WTC11 (cell line): ENCODE measurements at regions not wholly inside any gene's neighbourhood (a gene's known extent, or its start where the extent isn't known, plus 50 kb on each side); places are given as distances from the start of the nearest gene placed in this dataset.

Experiments used
- ATAC-seq: fragments of 200-7000 bp; cut with Tn5 transposase; 2 replicates; pipeline ENCODE4 v1.10.0; 2021; ENCODE audit warnings: mild to moderate bottlenecking, moderate library complexity
- CTCF ChIA-PET: fragments of 300-600 bp; sonication (Branson Sonifier 250); formaldehyde crosslinking; loops from one replicate; lab custom pipeline; 2021; ENCODE audit warnings: antibody characterized with exemption; lab: Charles Lee
- POLR2A ChIA-PET: fragments of 350-600 bp; sonication (Branson Sonifier 250); formaldehyde crosslinking; loops from one replicate; lab custom pipeline; 2021; ENCODE audit warnings: antibody characterized with exemption; lab: Charles Lee
- DNase-seq: peaks from one replicate; pipeline ENCODE4 v3.0.0; 2021; ENCODE audit warnings: low spot score
- H3K27ac Mint-ChIP-seq: 2 replicates; pipeline ENCODE4 v1.8.0; 2021; ENCODE audit warnings: mixed read lengths
- H3K27me3 Mint-ChIP-seq: 2 replicates; pipeline ENCODE4 v1.8.0; 2021; ENCODE audit warnings: low read depth, mild to moderate bottlenecking, moderate library complexity, mixed read lengths
- H3K36me3 Mint-ChIP-seq: 2 replicates; pipeline ENCODE4 v1.8.0; 2021; ENCODE audit warnings: mixed read lengths
- H3K4me1 Mint-ChIP-seq: 2 replicates; pipeline ENCODE4 v1.8.0; 2022; ENCODE audit warnings: mixed read lengths
- H3K4me3 Mint-ChIP-seq: 2 replicates; pipeline ENCODE4 v1.8.0; 2021; ENCODE audit warnings: mild to moderate bottlenecking, moderate library complexity, mixed read lengths
- H3K9me3 Mint-ChIP-seq: 2 replicates; pipeline ENCODE4 v1.8.0; 2021; ENCODE audit warnings: mixed read lengths
- CREB1 ChIP-seq: sonication (generic); formaldehyde crosslinking; IDR thresholded peaks from 2 replicates; pipeline ENCODE4 v1.8.0; 2023; ENCODE audit warnings: mild to moderate bottlenecking, missing genetic modification reagents
- ETV6 ChIP-seq: sonication (generic); formaldehyde crosslinking; IDR thresholded peaks from 2 replicates; pipeline ENCODE4 v1.8.1; 2022; ENCODE audit warnings: mild to moderate bottlenecking, missing genetic modification reagents
- GABPB1 ChIP-seq: sonication (generic); formaldehyde crosslinking; IDR thresholded peaks from 2 replicates; pipeline ENCODE4 v1.8.1; 2023; ENCODE audit warnings: mild to moderate bottlenecking, missing genetic modification reagents
- HMGA2 ChIP-seq: fragments of 250-450 bp; sonication (Bioruptor Pico); IDR thresholded peaks from 2 replicates; pipeline ENCODE4 v1.4.0; 2021; ENCODE audit warnings: mild to moderate bottlenecking, moderate library complexity
- IRF2 ChIP-seq: sonication (generic); formaldehyde crosslinking; IDR thresholded peaks from 2 replicates; pipeline ENCODE4 v1.8.0; 2022; ENCODE audit warnings: low read depth, missing genetic modification reagents, borderline replicate concordance
- NFATC4 ChIP-seq: fragments of 250-450 bp; sonication (Bioruptor Pico); IDR thresholded peaks from 2 replicates; pipeline ENCODE4 v1.9.0; 2021; ENCODE audit warnings: mild to moderate bottlenecking
- NR3C1 ChIP-seq: sonication (generic); formaldehyde crosslinking; conservative IDR thresholded peaks from 2 replicates; pipeline ENCODE4 v1.8.1; 2023; ENCODE audit warnings: low read depth, mild to moderate bottlenecking, missing genetic modification reagents
- OVOL2 ChIP-seq: fragments of 250-450 bp; sonication (Bioruptor Pico); IDR thresholded peaks from 2 replicates; pipeline ENCODE4 v1.9.0; 2021; ENCODE audit warnings: mild to moderate bottlenecking, borderline replicate concordance
- SMAD4 ChIP-seq: sonication (generic); formaldehyde crosslinking; IDR thresholded peaks from 2 replicates; pipeline ENCODE4 v1.8.0; 2022; ENCODE audit warnings: mild to moderate bottlenecking, missing genetic modification reagents
- SOX15 ChIP-seq: fragments of 250-450 bp; sonication (Bioruptor Pico); IDR thresholded peaks from 2 replicates; pipeline ENCODE4 v1.9.0; 2021; ENCODE audit warnings: mild to moderate bottlenecking
- TEAD1 ChIP-seq: sonication (generic); formaldehyde crosslinking; IDR thresholded peaks from 2 replicates; pipeline ENCODE4 v1.8.0; 2022; ENCODE audit warnings: mild to moderate bottlenecking, missing genetic modification reagents
- ZNF121 ChIP-seq: sonication (generic); formaldehyde crosslinking; IDR thresholded peaks from 2 replicates; pipeline ENCODE4 v1.8.0; 2023; ENCODE audit warnings: missing genetic modification reagents
- ZNF138 ChIP-seq: sonication (generic); formaldehyde crosslinking; conservative IDR thresholded peaks from 2 replicates; pipeline ENCODE4 v1.8.1; 2022; ENCODE audit warnings: mild to moderate bottlenecking, moderate library complexity, missing genetic modification reagents
- ZNF671 ChIP-seq: fragments of 250-450 bp; sonication (Bioruptor Pico); IDR thresholded peaks from 2 replicates; pipeline ENCODE4 v1.8.0; 2021; ENCODE audit warnings: mild to moderate bottlenecking
- TF ChIP-seq, protein P1 (sequence below): sonication (generic); formaldehyde crosslinking; IDR thresholded peaks from 2 replicates; pipeline ENCODE4 v1.8.1; 2023; ENCODE audit warnings: mild to moderate bottlenecking, missing genetic modification reagents, moderate library complexity
- TF ChIP-seq, protein P2 (sequence below): fragments of 250-450 bp; sonication (Bioruptor Pico); IDR thresholded peaks from 2 replicates; pipeline ENCODE4 v1.9.0; 2021; ENCODE audit warnings: moderate library complexity, mild to moderate bottlenecking, inconsistent platforms, borderline replicate concordance
- TF ChIP-seq, protein P3 (sequence below): sonication (generic); formaldehyde crosslinking; IDR thresholded peaks from 2 replicates; pipeline ENCODE4 v1.8.1; 2023; ENCODE audit warnings: mild to moderate bottlenecking, missing genetic modification reagents, moderate library complexity
- TF ChIP-seq, protein P4 (sequence below): fragments of 250-450 bp; sonication (Bioruptor Pico); IDR thresholded peaks from 2 replicates; pipeline ENCODE4 v2.1.2; 2022; ENCODE audit warnings: mild to moderate bottlenecking, moderate library complexity
- TF ChIP-seq, protein P5 (sequence below): sonication (generic); formaldehyde crosslinking; IDR thresholded peaks from 2 replicates; pipeline ENCODE4 v1.8.0; 2022; ENCODE audit warnings: mild to moderate bottlenecking, missing genetic modification reagents
- TF ChIP-seq, protein P6 (sequence below): sonication (generic); formaldehyde crosslinking; IDR thresholded peaks from 2 replicates; pipeline ENCODE4 v1.8.1; 2023; ENCODE audit warnings: mild to moderate bottlenecking, missing genetic modification reagents
- TF ChIP-seq, protein P7 (sequence below): sonication (generic); formaldehyde crosslinking; IDR thresholded peaks from 2 replicates; pipeline ENCODE4 v1.8.1; 2023; ENCODE audit warnings: mild to moderate bottlenecking, missing genetic modification reagents, borderline replicate concordance
- TF ChIP-seq, protein P8 (sequence below): sonication (generic); formaldehyde crosslinking; IDR thresholded peaks from 2 replicates; pipeline ENCODE4 v1.8.1; 2022; ENCODE audit warnings: mild to moderate bottlenecking, moderate library complexity, missing genetic modification reagents

DNA sequence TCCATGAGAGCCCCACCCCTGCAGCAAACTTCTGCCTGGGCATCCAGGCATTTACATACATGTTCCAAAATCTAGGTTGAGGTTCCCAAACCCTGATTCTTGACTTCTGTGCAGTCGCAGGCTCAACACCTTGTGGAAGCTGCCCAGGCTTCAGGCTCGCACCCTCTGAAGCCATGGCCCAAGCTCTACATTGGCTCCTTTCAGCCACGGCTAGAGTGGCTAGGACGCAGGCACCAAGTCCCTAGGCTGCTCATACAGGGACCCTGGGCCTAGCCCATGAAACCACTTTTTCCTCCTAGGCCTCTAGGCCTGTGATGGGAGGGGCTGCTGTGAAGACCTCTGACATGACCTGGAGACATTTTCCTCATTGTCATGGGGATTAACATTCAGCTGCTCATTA, 172.8 kb upstream of the SATB1 start:
- Mint-ChIP-seq H3K9me3 (peaks cover 44% of the 10 kb centered on the region), H3K4me1 (no peaks in the 10 kb centered on the region), H3K4me3 (no peak overlapping the region), H3K36me3 (peaks cover 28% of the 10 kb centered on the region), H3K27me3 (no peaks in the 10 kb centered on the region), H3K27ac (no peak overlapping the region)
- TF ChIP-seq GABPB1 (CRISPR knock-in tag) = no peak
- TF ChIP-seq, protein P1, sequence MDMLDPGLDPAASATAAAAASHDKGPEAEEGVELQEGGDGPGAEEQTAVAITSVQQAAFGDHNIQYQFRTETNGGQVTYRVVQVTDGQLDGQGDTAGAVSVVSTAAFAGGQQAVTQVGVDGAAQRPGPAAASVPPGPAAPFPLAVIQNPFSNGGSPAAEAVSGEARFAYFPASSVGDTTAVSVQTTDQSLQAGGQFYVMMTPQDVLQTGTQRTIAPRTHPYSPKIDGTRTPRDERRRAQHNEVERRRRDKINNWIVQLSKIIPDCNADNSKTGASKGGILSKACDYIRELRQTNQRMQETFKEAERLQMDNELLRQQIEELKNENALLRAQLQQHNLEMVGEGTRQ (CRISPR knock-in tag) = no peak
- TF ChIP-seq, protein P2, sequence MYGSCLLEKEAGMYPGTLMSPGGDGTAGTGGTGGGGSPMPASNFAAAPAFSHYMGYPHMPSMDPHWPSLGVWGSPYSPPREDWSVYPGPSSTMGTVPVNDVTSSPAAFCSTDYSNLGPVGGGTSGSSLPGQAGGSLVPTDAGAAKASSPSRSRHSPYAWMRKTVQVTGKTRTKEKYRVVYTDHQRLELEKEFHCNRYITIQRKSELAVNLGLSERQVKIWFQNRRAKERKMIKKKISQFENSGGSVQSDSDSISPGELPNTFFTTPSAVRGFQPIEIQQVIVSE (CRISPR knock-in tag) = no peak
- TF ChIP-seq, protein P3, sequence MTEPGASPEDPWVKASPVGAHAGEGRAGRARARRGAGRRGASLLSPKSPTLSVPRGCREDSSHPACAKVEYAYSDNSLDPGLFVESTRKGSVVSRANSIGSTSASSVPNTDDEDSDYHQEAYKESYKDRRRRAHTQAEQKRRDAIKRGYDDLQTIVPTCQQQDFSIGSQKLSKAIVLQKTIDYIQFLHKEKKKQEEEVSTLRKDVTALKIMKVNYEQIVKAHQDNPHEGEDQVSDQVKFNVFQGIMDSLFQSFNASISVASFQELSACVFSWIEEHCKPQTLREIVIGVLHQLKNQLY (CRISPR knock-in tag) = no peak
- no peak for ATAC-seq
- ChIA-PET CTCF (no interaction called here), POLR2A (no interaction called here)
- no peak for DNase-seq

DNA sequence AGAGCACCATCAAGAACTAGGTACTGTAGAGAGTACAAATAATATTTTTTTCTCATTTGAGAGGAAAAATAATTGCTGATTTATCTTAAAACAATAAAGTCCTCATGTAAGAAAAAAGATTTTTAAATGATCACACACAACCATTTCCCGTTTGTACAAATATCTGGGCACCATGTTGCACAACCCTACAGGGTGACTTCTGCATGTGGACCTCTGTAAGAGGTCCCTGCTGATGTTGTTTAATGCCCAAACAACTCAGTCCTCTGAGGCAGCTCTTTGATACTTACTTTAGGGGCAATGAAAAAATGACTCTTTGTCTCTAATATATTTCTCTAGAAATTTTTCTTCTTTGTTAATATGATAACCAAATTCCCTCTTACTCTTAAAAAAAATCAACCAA, 168.1 kb upstream of the SATB1 start:
- H3K27ac Mint-ChIP-seq = no peak overlapping the region
- ATAC-seq (no peak), DNase-seq (no peak)
- peaks cover 16% of the 10 kb centered on the region for H3K36me3 Mint-ChIP-seq
- H3K4me3 Mint-ChIP-seq = no peak overlapping the region
- peaks cover 16% of the 10 kb centered on the region for H3K9me3 Mint-ChIP-seq
- no peaks in the 10 kb centered on the region for H3K27me3 Mint-ChIP-seq
- ChIA-PET POLR2A (no interaction called here), CTCF (no interaction called here)
- peaks cover 29% of the 10 kb centered on the region for H3K4me1 Mint-ChIP-seq
- TF ChIP-seq, protein P1 (CRISPR knock-in tag) = no peak
- TF ChIP-seq SOX15 (CRISPR knock-in tag) (no peak), CREB1 (CRISPR knock-in tag) (no peak), ETV6 (CRISPR knock-in tag) (no peak), ZNF671 (CRISPR knock-in tag) (no peak), TEAD1 (no peak), NR3C1 (CRISPR knock-in tag) (no peak), SMAD4 (CRISPR knock-in tag) (no peak), IRF2 (CRISPR knock-in tag) (no peak), NFATC4 (CRISPR knock-in tag) (no peak), ZNF138 (CRISPR knock-in tag) (no peak), HMGA2 (CRISPR knock-in tag) (no peak), ZNF121 (CRISPR knock-in tag) (no peak), OVOL2 (no peak)
- TF ChIP-seq, protein P4, sequence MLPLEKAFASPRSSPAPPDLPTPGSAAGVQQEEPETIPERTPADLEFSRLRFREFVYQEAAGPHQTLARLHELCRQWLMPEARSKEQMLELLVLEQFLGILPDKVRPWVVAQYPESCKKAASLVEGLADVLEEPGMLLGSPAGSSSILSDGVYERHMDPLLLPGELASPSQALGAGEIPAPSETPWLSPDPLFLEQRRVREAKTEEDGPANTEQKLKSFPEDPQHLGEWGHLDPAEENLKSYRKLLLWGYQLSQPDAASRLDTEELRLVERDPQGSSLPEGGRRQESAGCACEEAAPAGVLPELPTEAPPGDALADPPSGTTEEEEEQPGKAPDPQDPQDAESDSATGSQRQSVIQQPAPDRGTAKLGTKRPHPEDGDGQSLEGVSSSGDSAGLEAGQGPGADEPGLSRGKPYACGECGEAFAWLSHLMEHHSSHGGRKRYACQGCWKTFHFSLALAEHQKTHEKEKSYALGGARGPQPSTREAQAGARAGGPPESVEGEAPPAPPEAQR = no peak
- TF ChIP-seq, protein P5, sequence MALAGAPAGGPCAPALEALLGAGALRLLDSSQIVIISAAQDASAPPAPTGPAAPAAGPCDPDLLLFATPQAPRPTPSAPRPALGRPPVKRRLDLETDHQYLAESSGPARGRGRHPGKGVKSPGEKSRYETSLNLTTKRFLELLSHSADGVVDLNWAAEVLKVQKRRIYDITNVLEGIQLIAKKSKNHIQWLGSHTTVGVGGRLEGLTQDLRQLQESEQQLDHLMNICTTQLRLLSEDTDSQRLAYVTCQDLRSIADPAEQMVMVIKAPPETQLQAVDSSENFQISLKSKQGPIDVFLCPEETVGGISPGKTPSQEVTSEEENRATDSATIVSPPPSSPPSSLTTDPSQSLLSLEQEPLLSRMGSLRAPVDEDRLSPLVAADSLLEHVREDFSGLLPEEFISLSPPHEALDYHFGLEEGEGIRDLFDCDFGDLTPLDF (CRISPR knock-in tag) = no peak
- TF ChIP-seq, protein P6, sequence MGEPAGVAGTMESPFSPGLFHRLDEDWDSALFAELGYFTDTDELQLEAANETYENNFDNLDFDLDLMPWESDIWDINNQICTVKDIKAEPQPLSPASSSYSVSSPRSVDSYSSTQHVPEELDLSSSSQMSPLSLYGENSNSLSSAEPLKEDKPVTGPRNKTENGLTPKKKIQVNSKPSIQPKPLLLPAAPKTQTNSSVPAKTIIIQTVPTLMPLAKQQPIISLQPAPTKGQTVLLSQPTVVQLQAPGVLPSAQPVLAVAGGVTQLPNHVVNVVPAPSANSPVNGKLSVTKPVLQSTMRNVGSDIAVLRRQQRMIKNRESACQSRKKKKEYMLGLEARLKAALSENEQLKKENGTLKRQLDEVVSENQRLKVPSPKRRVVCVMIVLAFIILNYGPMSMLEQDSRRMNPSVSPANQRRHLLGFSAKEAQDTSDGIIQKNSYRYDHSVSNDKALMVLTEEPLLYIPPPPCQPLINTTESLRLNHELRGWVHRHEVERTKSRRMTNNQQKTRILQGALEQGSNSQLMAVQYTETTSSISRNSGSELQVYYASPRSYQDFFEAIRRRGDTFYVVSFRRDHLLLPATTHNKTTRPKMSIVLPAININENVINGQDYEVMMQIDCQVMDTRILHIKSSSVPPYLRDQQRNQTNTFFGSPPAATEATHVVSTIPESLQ (CRISPR knock-in tag) = no peak
- TF ChIP-seq, protein P7, sequence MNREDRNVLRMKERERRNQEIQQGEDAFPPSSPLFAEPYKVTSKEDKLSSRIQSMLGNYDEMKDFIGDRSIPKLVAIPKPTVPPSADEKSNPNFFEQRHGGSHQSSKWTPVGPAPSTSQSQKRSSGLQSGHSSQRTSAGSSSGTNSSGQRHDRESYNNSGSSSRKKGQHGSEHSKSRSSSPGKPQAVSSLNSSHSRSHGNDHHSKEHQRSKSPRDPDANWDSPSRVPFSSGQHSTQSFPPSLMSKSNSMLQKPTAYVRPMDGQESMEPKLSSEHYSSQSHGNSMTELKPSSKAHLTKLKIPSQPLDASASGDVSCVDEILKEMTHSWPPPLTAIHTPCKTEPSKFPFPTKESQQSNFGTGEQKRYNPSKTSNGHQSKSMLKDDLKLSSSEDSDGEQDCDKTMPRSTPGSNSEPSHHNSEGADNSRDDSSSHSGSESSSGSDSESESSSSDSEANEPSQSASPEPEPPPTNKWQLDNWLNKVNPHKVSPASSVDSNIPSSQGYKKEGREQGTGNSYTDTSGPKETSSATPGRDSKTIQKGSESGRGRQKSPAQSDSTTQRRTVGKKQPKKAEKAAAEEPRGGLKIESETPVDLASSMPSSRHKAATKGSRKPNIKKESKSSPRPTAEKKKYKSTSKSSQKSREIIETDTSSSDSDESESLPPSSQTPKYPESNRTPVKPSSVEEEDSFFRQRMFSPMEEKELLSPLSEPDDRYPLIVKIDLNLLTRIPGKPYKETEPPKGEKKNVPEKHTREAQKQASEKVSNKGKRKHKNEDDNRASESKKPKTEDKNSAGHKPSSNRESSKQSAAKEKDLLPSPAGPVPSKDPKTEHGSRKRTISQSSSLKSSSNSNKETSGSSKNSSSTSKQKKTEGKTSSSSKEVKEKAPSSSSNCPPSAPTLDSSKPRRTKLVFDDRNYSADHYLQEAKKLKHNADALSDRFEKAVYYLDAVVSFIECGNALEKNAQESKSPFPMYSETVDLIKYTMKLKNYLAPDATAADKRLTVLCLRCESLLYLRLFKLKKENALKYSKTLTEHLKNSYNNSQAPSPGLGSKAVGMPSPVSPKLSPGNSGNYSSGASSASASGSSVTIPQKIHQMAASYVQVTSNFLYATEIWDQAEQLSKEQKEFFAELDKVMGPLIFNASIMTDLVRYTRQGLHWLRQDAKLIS (CRISPR knock-in tag) = no peak
- TF ChIP-seq, protein P8, sequence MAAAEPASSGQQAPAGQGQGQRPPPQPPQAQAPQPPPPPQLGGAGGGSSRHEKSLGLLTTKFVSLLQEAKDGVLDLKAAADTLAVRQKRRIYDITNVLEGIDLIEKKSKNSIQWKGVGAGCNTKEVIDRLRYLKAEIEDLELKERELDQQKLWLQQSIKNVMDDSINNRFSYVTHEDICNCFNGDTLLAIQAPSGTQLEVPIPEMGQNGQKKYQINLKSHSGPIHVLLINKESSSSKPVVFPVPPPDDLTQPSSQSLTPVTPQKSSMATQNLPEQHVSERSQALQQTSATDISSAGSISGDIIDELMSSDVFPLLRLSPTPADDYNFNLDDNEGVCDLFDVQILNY (CRISPR knock-in tag) = no peak
